HEK293 (cell line): ENCODE measurements at regions not wholly inside any gene's neighbourhood (a gene's known extent, or its start where the extent isn't known, plus 50 kb on each side); places are given as distances from the start of the nearest gene placed in this dataset.

Experiments used
- CTCF ChIA-PET: fragments of 350-600 bp; formaldehyde crosslinking; extraction: SDS; loops from one replicate; lab custom pipeline; 2021; ENCODE audit warnings: antibody characterized with exemption; lab: Yijun Ruan, JAX
- POLR2A ChIA-PET: fragments of 300-600 bp; formaldehyde crosslinking; extraction: SDS; loops from one replicate; lab custom pipeline; 2020; ENCODE audit warnings: antibody characterized with exemption, inconsistent platforms; lab: Yijun Ruan, JAX
- H3K27ac ChIP-seq: fragments of 200-500 bp; sonication (Bioruptor generic); 2 replicates; pipeline ENCODE4 v1.5.1; 2014; ENCODE audit warnings: low read depth, low read length, control low read depth, inconsistent platforms; ENCODE audit errors: extremely low read depth
- H3K36me3 ChIP-seq, 2 experiments: fragments of 200-500 bp in 1 of 2; sonication (Bioruptor generic) in 1 of 2; 1 replicate in 1 of 2; 2 replicates in 1 of 2; pipeline ENCODE4 v1.5.1; 2014 to 2017; ENCODE audit warnings: inconsistent platforms in 2 of 2, low read length in 2 of 2; ENCODE audit not compliant: control insufficient read depth in 2 of 2, insufficient read depth in 1 of 2
- H3K4me1 ChIP-seq: fragments of 200-500 bp; sonication (Bioruptor generic); 2 replicates; pipeline ENCODE4 v1.5.1; 2014; ENCODE audit warnings: mild to moderate bottlenecking, low read length, inconsistent platforms; ENCODE audit not compliant: control insufficient read depth, insufficient read depth
- H3K4me3 ChIP-seq: 2 replicates; pipeline ENCODE4 v1.5.1; 2011; ENCODE audit warnings: low read depth, mild to moderate bottlenecking, control low read depth, low read length, moderate library complexity
- H3K9me3 ChIP-seq: fragments of 200-500 bp; sonication (Bioruptor generic); 2 replicates; pipeline ENCODE4 v1.5.1; 2014; ENCODE audit warnings: low read depth, low read length, inconsistent platforms; ENCODE audit not compliant: control insufficient read depth, insufficient read depth
- BCL11A ChIP-seq: fragments of 450-650 bp; formaldehyde crosslinking; IDR thresholded peaks from 2 replicates; pipeline ENCODE4 v1.5.1; 2016; ENCODE audit warnings: low read depth, missing biosample characterization, missing genetic modification characterization
- PRDM1 ChIP-seq: fragments of 450-650 bp; formaldehyde crosslinking; IDR thresholded peaks from 2 replicates; pipeline ENCODE4; 2016; ENCODE audit warnings: missing biosample characterization, missing genetic modification characterization
- SCRT2 ChIP-seq: fragments of 450-650 bp; formaldehyde crosslinking; IDR thresholded peaks from 2 replicates; pipeline ENCODE4 v1.5.1; 2016; ENCODE audit warnings: missing biosample characterization, missing genetic modification characterization
- SETDB1 ChIP-seq: IDR thresholded peaks from one replicate; pipeline ENCODE4 v1.6.1; 2017; ENCODE audit warnings: mild to moderate bottlenecking, low read length, moderate library complexity, mixed read lengths; ENCODE audit not compliant: insufficient read length
- SP3 ChIP-seq: fragments of 450-650 bp; formaldehyde crosslinking; IDR thresholded peaks from 2 replicates; pipeline ENCODE4 v1.5.1; 2016; ENCODE audit warnings: missing biosample characterization, missing genetic modification characterization
- WT1 ChIP-seq: fragments of 450-650 bp; formaldehyde crosslinking; IDR thresholded peaks from 2 replicates; pipeline ENCODE4 v1.5.1; 2016; ENCODE audit warnings: missing biosample characterization, missing genetic modification characterization
- ZBTB8A ChIP-seq: fragments of 450-650 bp; formaldehyde crosslinking; IDR thresholded peaks from 2 replicates; pipeline ENCODE4 v1.5.1; 2016; ENCODE audit warnings: missing biosample characterization, missing genetic modification characterization
- ZFP3 ChIP-seq: fragments of 450-650 bp; formaldehyde crosslinking; IDR thresholded peaks from 2 replicates; pipeline ENCODE4 v1.5.1; 2016; ENCODE audit warnings: low read depth, missing biosample characterization, missing genetic modification characterization
- ZNF138 ChIP-seq: fragments of 450-650 bp; formaldehyde crosslinking; IDR thresholded peaks from 2 replicates; pipeline ENCODE4 v1.5.1; 2016; ENCODE audit warnings: missing biosample characterization, missing genetic modification characterization, borderline replicate concordance
- ZNF140 ChIP-seq: fragments of 450-650 bp; formaldehyde crosslinking; IDR thresholded peaks from 2 replicates; pipeline ENCODE4 v1.5.1; 2016; ENCODE audit warnings: missing biosample characterization, missing genetic modification characterization
- ZNF148 ChIP-seq: fragments of 450-650 bp; formaldehyde crosslinking; IDR thresholded peaks from 2 replicates; pipeline ENCODE4 v1.5.0; 2017; ENCODE audit warnings: missing biosample characterization, missing genetic modification characterization, borderline replicate concordance
- ZNF174 ChIP-seq: fragments of 450-650 bp; formaldehyde crosslinking; IDR thresholded peaks from 2 replicates; pipeline ENCODE4 v1.5.0; 2017; ENCODE audit warnings: missing biosample characterization, mild to moderate bottlenecking, missing genetic modification characterization
- ZNF214 ChIP-seq: fragments of 450-650 bp; formaldehyde crosslinking; IDR thresholded peaks from 2 replicates; pipeline ENCODE4 v1.5.1; 2017; ENCODE audit warnings: missing biosample characterization, mild to moderate bottlenecking, missing genetic modification characterization, borderline replicate concordance
- ZNF302 ChIP-seq: fragments of 450-650 bp; formaldehyde crosslinking; IDR thresholded peaks from 2 replicates; pipeline ENCODE4 v1.5.1; 2016; ENCODE audit warnings: missing biosample characterization, missing genetic modification characterization, low read depth
- ZNF311 ChIP-seq: fragments of 450-650 bp; formaldehyde crosslinking; IDR thresholded peaks from 2 replicates; pipeline ENCODE4 v1.5.1; 2017; ENCODE audit warnings: missing biosample characterization, missing genetic modification characterization, borderline replicate concordance
- ZNF324 ChIP-seq: fragments of 450-650 bp; formaldehyde crosslinking; IDR thresholded peaks from 2 replicates; pipeline ENCODE4 v1.5.1; 2016; ENCODE audit warnings: missing biosample characterization, missing genetic modification characterization
- ZNF335 ChIP-seq: fragments of 450-650 bp; formaldehyde crosslinking; conservative IDR thresholded peaks from 2 replicates; pipeline ENCODE4 v1.5.1; 2016; ENCODE audit warnings: missing biosample characterization, missing genetic modification characterization
- ZNF391 ChIP-seq: fragments of 450-650 bp; formaldehyde crosslinking; IDR thresholded peaks from 2 replicates; pipeline ENCODE4 v1.5.1; 2016; ENCODE audit warnings: low read depth, missing biosample characterization, missing genetic modification characterization, borderline replicate concordance
- ZNF488 ChIP-seq: fragments of 450-650 bp; formaldehyde crosslinking; IDR thresholded peaks from 2 replicates; pipeline ENCODE4 v1.5.1; 2016; ENCODE audit warnings: missing biosample characterization, missing genetic modification characterization
- ZNF501 ChIP-seq: fragments of 450-650 bp; formaldehyde crosslinking; IDR thresholded peaks from 2 replicates; pipeline ENCODE4 v1.5.1; 2016; ENCODE audit warnings: missing biosample characterization, missing genetic modification characterization
- ZNF555 ChIP-seq: fragments of 450-650 bp; formaldehyde crosslinking; conservative IDR thresholded peaks from 2 replicates; pipeline ENCODE4 v1.5.1; 2017; ENCODE audit warnings: missing biosample characterization, mild to moderate bottlenecking, missing genetic modification characterization, inconsistent platforms
- ZNF600 ChIP-seq: fragments of 450-650 bp; formaldehyde crosslinking; IDR thresholded peaks from 2 replicates; pipeline ENCODE4 v1.5.1; 2016; ENCODE audit warnings: missing biosample characterization, missing genetic modification characterization
- ZNF654 ChIP-seq: fragments of 450-650 bp; formaldehyde crosslinking; IDR thresholded peaks from 2 replicates; pipeline ENCODE4 v1.5.1; 2016; ENCODE audit warnings: low read depth, missing biosample characterization, missing genetic modification characterization
- ZNF692 ChIP-seq: fragments of 450-650 bp; formaldehyde crosslinking; IDR thresholded peaks from 2 replicates; pipeline ENCODE4 v1.5.1; 2016; ENCODE audit warnings: missing biosample characterization, missing genetic modification characterization
- ZNF843 ChIP-seq: fragments of 450-650 bp; formaldehyde crosslinking; IDR thresholded peaks from 2 replicates; pipeline ENCODE4 v1.5.1; 2016; ENCODE audit warnings: missing biosample characterization, missing genetic modification characterization
- ZSCAN16 ChIP-seq: fragments of 450-650 bp; formaldehyde crosslinking; IDR thresholded peaks from 2 replicates; pipeline ENCODE4 v1.5.1; 2016; ENCODE audit warnings: missing biosample characterization, missing genetic modification characterization
- TF ChIP-seq, protein P1 (sequence below): fragments of 450-650 bp; IDR thresholded peaks from 2 replicates; pipeline ENCODE4 v1.5.1; 2018; ENCODE audit warnings: missing biosample characterization, missing genetic modification characterization

GRCh38 chr14:106506881-106507305 lies 980.5 kb downstream of the TMEM121 start:
- H3K9me3 ChIP-seq, result no peaks in the 10 kb centered on the region; the same call in none of the 2 replicates
- no peaks in the 10 kb centered on the region for H3K4me1 ChIP-seq
- TF ChIP-seq ZNF214 (no peak), ZNF555 (no peak), ZFP3 (tag by site-specific recombination) (no peak), ZNF391 (tag by site-specific recombination) (no peak), ZNF843 (tag by site-specific recombination) (no peak), ZNF654 (tag by site-specific recombination) (no peak), ZNF335 (tag by site-specific recombination) (no peak), SCRT2 (tag by site-specific recombination) (no peak)
- TF ChIP-seq, all 188 proteins: peak for 0
- ChIA-PET POLR2A (no interaction called here), CTCF (interaction anchor here (0.6 to 1.7 kb wide), 3 partner anchors 17 to 1226 kb away, joined by 4 to 5 read pairs (median 5); no protein-coding TSS in a partner anchor)
- H3K36me3 ChIP-seq, result no peaks in the 10 kb centered on the region
- no peak overlapping the region for H3K4me3 ChIP-seq
- H3K27ac ChIP-seq, result no peak overlapping the region

GRCh38 chr14:106507354-106507753 lies 981.0 kb downstream of the TMEM121 start:
- H3K36me3 ChIP-seq, result no peaks in the 10 kb centered on the region
- no peak overlapping the region for H3K27ac ChIP-seq
- H3K9me3 ChIP-seq, result no peaks in the 10 kb centered on the region; the same call in none of the 2 replicates
- POLR2A ChIA-PET, result no interaction called here
- TF ChIP-seq ZNF148 (tag by site-specific recombination), result no peak
- TF ChIP-seq, all 188 proteins: peak for 0
- no peak overlapping the region for H3K4me3 ChIP-seq
- no peaks in the 10 kb centered on the region for H3K4me1 ChIP-seq
- CTCF ChIA-PET, result interaction anchor here (0.6 to 1.7 kb wide), 5 partner anchors 18 to 1226 kb away, joined by 3 to 5 read pairs (median 5); no protein-coding TSS in a partner anchor

- Histone ChIP-seq H3K4me1 (no peaks in the 10 kb centered on the region), H3K4me3 (no peak overlapping the region), H3K27ac (no peak overlapping the region), H3K9me3 (no peaks in the 10 kb centered on the region; the same call in 1 of the 2 replicates), H3K36me3 (no peaks in the 10 kb centered on the region)
- POLR2A ChIA-PET, result no interaction called here
- CTCF ChIA-PET, result interaction anchor here (0.7 to 1.7 kb wide), 8 partner anchors 10 to 110 kb away, joined by 3 to 6 read pairs (median 4); no protein-coding TSS in a partner anchor
- TF ChIP-seq ZNF302 (tag by site-specific recombination) (no peak), ZNF311 (no peak), ZSCAN16 (no peak), SP3 (no peak), ZNF501 (tag by site-specific recombination) (no peak), ZNF174 (no peak), ZNF140 (tag by site-specific recombination) (no peak), ZBTB8A (tag by site-specific recombination) (no peak), ZNF600 (tag by site-specific recombination) (no peak), ZNF138 (tag by site-specific recombination) (no peak), BCL11A (tag by site-specific recombination) (no peak), ZNF488 (tag by site-specific recombination) (no peak), PRDM1 (tag by site-specific recombination) (no peak), WT1 (tag by site-specific recombination) (no peak), ZNF324 (tag by site-specific recombination) (no peak), ZNF692 (tag by site-specific recombination) (no peak), SETDB1 (no peak)
- TF ChIP-seq, protein P1, sequence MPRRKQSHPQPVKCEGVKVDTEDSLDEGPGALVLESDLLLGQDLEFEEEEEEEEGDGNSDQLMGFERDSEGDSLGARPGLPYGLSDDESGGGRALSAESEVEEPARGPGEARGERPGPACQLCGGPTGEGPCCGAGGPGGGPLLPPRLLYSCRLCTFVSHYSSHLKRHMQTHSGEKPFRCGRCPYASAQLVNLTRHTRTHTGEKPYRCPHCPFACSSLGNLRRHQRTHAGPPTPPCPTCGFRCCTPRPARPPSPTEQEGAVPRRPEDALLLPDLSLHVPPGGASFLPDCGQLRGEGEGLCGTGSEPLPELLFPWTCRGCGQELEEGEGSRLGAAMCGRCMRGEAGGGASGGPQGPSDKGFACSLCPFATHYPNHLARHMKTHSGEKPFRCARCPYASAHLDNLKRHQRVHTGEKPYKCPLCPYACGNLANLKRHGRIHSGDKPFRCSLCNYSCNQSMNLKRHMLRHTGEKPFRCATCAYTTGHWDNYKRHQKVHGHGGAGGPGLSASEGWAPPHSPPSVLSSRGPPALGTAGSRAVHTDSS (tag by site-specific recombination), result no peak
Observed at GRCh38 chr14:106508216-106508615, 981.8 kb downstream of the TMEM121 start.
